ENCODE measurements at regions not wholly inside any gene's neighbourhood (a gene's known extent, or its start where the extent isn't known, plus 50 kb on each side); places are given as distances from the start of the nearest gene placed in this dataset.

- TF ChIP-seq PATZ1 (CRISPR knock-in tag; IDR thresholded peaks at IDR 0.05; ENCODE audit: borderline replicate concordance) (no peak), TSHZ2 (CRISPR knock-in tag; IDR thresholded peaks at IDR 0.05) (no peak), BACH2 (CRISPR knock-in tag; IDR thresholded peaks at IDR 0.05; ENCODE audit: borderline replicate concordance) (no peak), ZNF8 (CRISPR knock-in tag; IDR thresholded peaks at IDR 0.05) (no peak), ISL1 (CRISPR knock-in tag; IDR thresholded peaks at IDR 0.05) (peak; percentile 68; the same call in 1 of the 2 replicates), ZFP30 (CRISPR knock-in tag; IDR thresholded peaks at IDR 0.05) (no peak), CSDC2 (CRISPR knock-in tag; IDR thresholded peaks at IDR 0.05) (no peak), CREB5 (CRISPR knock-in tag; IDR thresholded peaks at IDR 0.05; ENCODE audit: low read depth) (no peak), RARB (CRISPR knock-in tag; IDR thresholded peaks at IDR 0.05) (no peak), ZFP3 (CRISPR knock-in tag; IDR thresholded peaks at IDR 0.05) (no peak)
Observed at GRCh38 chr4:138401334-138401733, 159.2 kb upstream of the SLC7A11 start.

Measured in SK-N-SH treated with all-trans-retinoic acid at 6 μM for 48 hours (cell line).